SKM-1 (cell line): ENCODE measurements at regions not wholly inside any gene's neighbourhood (a gene's known extent, or its start where the extent isn't known, plus 50 kb on each side); places are given as distances from the start of the nearest gene placed in this dataset.

ENCODE experiments used
- DNase-seq: peaks from one replicate; lab custom pipeline; 2025; ENCODE audit not compliant: unreplicated experiment; lab: John Stamatoyannopoulos, UW

GRCh38 chr14:82420871-82421270, 887.2 kb upstream of the SEL1L start:
- no peak for DNase-seq

- DNase-seq, result no peak
These were observed 887.6 kb upstream of the SEL1L start for GRCh38 chr14:82421286-82421685.

- DNase-seq, result no peak
These were observed 888.6 kb upstream of the SEL1L start for GRCh38 chr14:82422230-82422629.

GRCh38 chr14:82425261-82425660, 891.6 kb upstream of the SEL1L start:
- DNase-seq, result no peak

GRCh38 chr14:82431031-82431430, 897.4 kb upstream of the SEL1L start:
- DNase-seq, result no peak

- no peak for DNase-seq
These were observed 898.9 kb upstream of the SEL1L start for GRCh38 chr14:82432301-82433105.

GRCh38 chr14:82438436-82438835, 904.8 kb upstream of the SEL1L start:
- DNase-seq, result no peak

- no peak for DNase-seq
These were observed 907.6 kb upstream of the SEL1L start for GRCh38 chr14:82441270-82441669.

GRCh38 chr14:82445810-82446570, 912.3 kb upstream of the SEL1L start:
- DNase-seq, result no peak

- no peak for DNase-seq
These were observed 913.9 kb upstream of the SEL1L start for GRCh38 chr14:82447586-82447985.

- no peak for DNase-seq
These were observed 916.3 kb upstream of the SEL1L start for GRCh38 chr14:82449926-82450468.

- no peak for DNase-seq
These were observed 918.0 kb upstream of the SEL1L start for GRCh38 chr14:82451675-82452074.

- no peak for DNase-seq
These were observed 948.7 kb upstream of the SEL1L start for GRCh38 chr14:82482345-82482744.

GRCh38 chr14:82488473-82488872, 954.8 kb upstream of the SEL1L start:
- no peak for DNase-seq

GRCh38 chr14:82490397-82490796, 956.7 kb upstream of the SEL1L start:
- no peak for DNase-seq

GRCh38 chr14:82492157-82492556, 958.5 kb upstream of the SEL1L start:
- DNase-seq, result no peak

GRCh38 chr14:82500222-82500621, 966.6 kb upstream of the SEL1L start:
- no peak for DNase-seq

- DNase-seq, result no peak
These were observed 967.9 kb upstream of the SEL1L start for GRCh38 chr14:82501554-82501953.

- DNase-seq, result no peak
These were observed 968.4 kb upstream of the SEL1L start for GRCh38 chr14:82502043-82502442.

GRCh38 chr14:82504894-82505293, 971.2 kb upstream of the SEL1L start:
- no peak for DNase-seq

GRCh38 chr14:82510007-82510406, 976.4 kb upstream of the SEL1L start:
- DNase-seq, result no peak

GRCh38 chr14:82511399-82511798, 977.7 kb upstream of the SEL1L start:
- DNase-seq, result no peak
